SK-N-SH (cell line): ENCODE measurements at regions not wholly inside any gene's neighbourhood (a gene's known extent, or its start where the extent isn't known, plus 50 kb on each side); places are given as distances from the start of the nearest gene placed in this dataset.

ENCODE experiments used
- CTCF ChIA-PET: fragments of 300-600, 350-600 bp; formaldehyde crosslinking; extraction: SDS; loops from one replicate; lab custom pipeline; 2021; lab: Yijun Ruan, JAX
- POLR2A ChIA-PET: fragments of 350-600 bp; sonication (Branson Sonifier 250); formaldehyde crosslinking; extraction: SDS; loops from one replicate; lab custom pipeline; 2020; ENCODE audit warnings: antibody characterized with exemption, inconsistent platforms; lab: Yijun Ruan, JAX
- DNase-seq: peaks from one replicate; pipeline ENCODE4 v3.0.0; 2012
- H2AFZ ChIP-seq: fragments of 200-600 bp; sonication (generic); 2 replicates; pipeline ENCODE4 v1.8.1; 2016; ENCODE audit warnings: antibody characterized with exemption, mild to moderate bottlenecking, low read depth
- H3F3A ChIP-seq: fragments of 200-600 bp; sonication (generic); replicated peaks from 2 replicates; pipeline ENCODE3; 2016; ENCODE audit warnings: antibody characterized with exemption, mild to moderate bottlenecking; ENCODE audit not compliant: insufficient read depth
- H3K27ac ChIP-seq, 2 experiments: fragments of 200-500 bp in 1 of 2; fragments of 200-600 bp in 1 of 2; sonication (Bioruptor generic) in 1 of 2; sonication (generic), shearing (Covaris generic) in 1 of 2; 2 replicates each; pipeline versions ENCODE4 v1.5.1 to v1.6.1; 2014 to 2016; ENCODE audit warnings: low read depth in 2 of 2, inconsistent platforms in 1 of 2, low read length in 1 of 2, mild to moderate bottlenecking in 1 of 2, mixed read lengths in 1 of 2
- H3K27me3 ChIP-seq: fragments of 200-600 bp; sonication (generic), shearing (Covaris generic); 2 replicates; pipeline ENCODE4 v1.6.1; 2016; ENCODE audit warnings: mixed run types; ENCODE audit not compliant: insufficient read depth
- H3K36me3 ChIP-seq, 2 experiments: fragments of 200-500 bp in 1 of 2; fragments of 200-600 bp in 1 of 2; sonication (Bioruptor generic) in 1 of 2; sonication (generic) in 1 of 2; replicated peaks in 1 of 2; 2 replicates each; pipeline versions ENCODE3 to v1.5.1; 2014 to 2016; ENCODE audit warnings: low read length in 1 of 2, mild to moderate bottlenecking in 1 of 2; ENCODE audit not compliant: insufficient read depth in 2 of 2, control insufficient read depth in 1 of 2
- H3K4me1 ChIP-seq, 2 experiments: fragments of 200-500 bp in 1 of 2; fragments of 200-600 bp in 1 of 2; sonication (Bioruptor generic) in 1 of 2; sonication (generic), shearing (Covaris generic) in 1 of 2; 2 replicates each; pipeline versions ENCODE4 v1.5.1 to v1.6.1; 2014 to 2016; ENCODE audit warnings: low read depth in 1 of 2, low read length in 1 of 2, mixed run types in 1 of 2; ENCODE audit not compliant: insufficient read depth in 2 of 2, control insufficient read depth in 1 of 2
- H3K4me2 ChIP-seq: fragments of 200-600 bp; sonication (generic), shearing (Covaris generic); 2 replicates; pipeline ENCODE4 v1.6.1; 2017; ENCODE audit warnings: mixed run types
- H3K4me3 ChIP-seq, 2 experiments: fragments of 200-500 bp in 1 of 2; fragments of 200-600 bp in 1 of 2; sonication (Bioruptor generic) in 1 of 2; sonication (generic), shearing (Covaris generic) in 1 of 2; 2 replicates each; pipeline versions ENCODE4 v1.5.1 to v1.8.1; 2014 to 2016; ENCODE audit warnings: low read depth in 2 of 2, inconsistent platforms in 1 of 2, low read length in 1 of 2, mild to moderate bottlenecking in 1 of 2, mixed read lengths in 1 of 2, moderate library complexity in 1 of 2
- H3K79me2 ChIP-seq: fragments of 200-600 bp; sonication (generic); 2 replicates; pipeline ENCODE4 v1.8.1; 2017; ENCODE audit warnings: mild to moderate bottlenecking; ENCODE audit not compliant: insufficient read depth
- H3K9ac ChIP-seq: fragments of 200-600 bp; sonication (generic); 2 replicates; pipeline ENCODE4 v1.6.1; 2017; ENCODE audit warnings: mixed run types
- H3K9me2 ChIP-seq: fragments of 200-600 bp; sonication (generic); 2 replicates; pipeline ENCODE4 v1.6.1; 2017; ENCODE audit warnings: mixed run types
- H3K9me3 ChIP-seq: fragments of 200-600 bp; sonication (generic); 2 replicates; pipeline ENCODE4 v1.6.1; 2017; ENCODE audit warnings: mixed run types, mild to moderate bottlenecking, moderate library complexity
- H4K20me1 ChIP-seq: fragments of 200-600 bp; sonication (generic); 2 replicates; pipeline ENCODE4 v1.6.1; 2017; ENCODE audit warnings: mild to moderate bottlenecking, mixed run types; ENCODE audit not compliant: insufficient read depth
- CHD2 ChIP-seq: fragments of 150-350 bp; IDR thresholded peaks from 2 replicates; pipeline ENCODE4 v1.6.1; 2018; ENCODE audit warnings: low read length; ENCODE audit not compliant: partially characterized antibody
- ELF1 ChIP-seq: IDR thresholded peaks from 2 replicates; pipeline ENCODE4 v1.4.0; 2012
- EZH2phosphoT487 ChIP-seq: fragments of 200-600 bp; sonication (generic); IDR thresholded peaks from 2 replicates; pipeline ENCODE4 v1.6.1; 2017; ENCODE audit warnings: low read depth, mixed run types, mild to moderate bottlenecking, antibody characterized with exemption, moderate library complexity, borderline replicate concordance
- FOSL2 ChIP-seq: IDR thresholded peaks from 2 replicates; pipeline ENCODE4 v1.4.0; 2012; ENCODE audit warnings: low read depth, mild to moderate bottlenecking, moderate library complexity, borderline replicate concordance
- FOXJ3 ChIP-seq: sonication (generic); formaldehyde crosslinking; IDR thresholded peaks from 2 replicates; pipeline ENCODE4 v1.5.1; 2020; ENCODE audit warnings: mild to moderate bottlenecking, missing genetic modification reagents
- FOXM1 ChIP-seq: IDR thresholded peaks from 2 replicates; pipeline ENCODE4 v1.4.0; 2012; ENCODE audit warnings: low read depth, mild to moderate bottlenecking
- IRF3 ChIP-seq: fragments of 150-350 bp; IDR thresholded peaks from 2 replicates; pipeline ENCODE4 v1.6.1; 2016; ENCODE audit warnings: mild to moderate bottlenecking, low read depth, low read length
- JUND ChIP-seq: IDR thresholded peaks from 2 replicates; pipeline ENCODE4 v1.4.0; 2012
- MEF2A ChIP-seq: IDR thresholded peaks from 2 replicates; pipeline ENCODE4 v1.4.0; 2012; ENCODE audit warnings: low read depth, borderline replicate concordance
- MXI1 ChIP-seq: IDR thresholded peaks from 2 replicates; pipeline ENCODE4 v1.6.1; 2012; ENCODE audit warnings: mild to moderate bottlenecking, low read depth, low read length, improper control_type of control experiment
- PBX3 ChIP-seq: IDR thresholded peaks from 2 replicates; pipeline ENCODE4; 2012
- RCOR1 ChIP-seq: fragments of 150-350 bp; IDR thresholded peaks from 2 replicates; pipeline ENCODE4 v1.6.1; 2017; ENCODE audit warnings: antibody characterized with exemption, low read length
- RXRA ChIP-seq: IDR thresholded peaks from 2 replicates; pipeline ENCODE4 v1.4.0; 2012; ENCODE audit warnings: low read depth, mild to moderate bottlenecking, borderline replicate concordance
- SIN3A ChIP-seq: IDR thresholded peaks from 2 replicates; pipeline ENCODE4 v1.6.1; 2012; ENCODE audit warnings: low read depth, mild to moderate bottlenecking, low read length, moderate library complexity, borderline replicate concordance
- TCF12 ChIP-seq: IDR thresholded peaks from 2 replicates; pipeline ENCODE4 v1.4.0; 2012
- USF1 ChIP-seq: IDR thresholded peaks from 2 replicates; pipeline ENCODE4 v1.4.0; 2012; ENCODE audit warnings: low read depth, borderline replicate concordance
- WGBS: methylation state at CpG from one replicate; pipeline ENCODE4 v1.1.6; 2017; ENCODE audit warnings: low lambda C conversion rate; 5-methylcytosine and 5-hydroxymethylcytosine counted together
- TF ChIP-seq, protein P1 (sequence below): IDR thresholded peaks from 2 replicates; pipeline ENCODE4 v1.4.0; 2012; ENCODE audit warnings: low read depth
- TF ChIP-seq, protein P2 (sequence below): fragments of 150-350 bp; IDR thresholded peaks from 2 replicates; pipeline ENCODE4 v1.6.1; 2017; ENCODE audit warnings: antibody characterized with exemption, low read length, low read depth, borderline replicate concordance

- no peaks in the 10 kb centered on the region for H3K27me3 ChIP-seq
- no peak for DNase-seq
Observed at GRCh38 chr3:148186881-148187280, 510.8 kb upstream of the AGTR1 start.

GRCh38 chr3:148187296-148187695, 510.4 kb upstream of the AGTR1 start:
- Histone ChIP-seq H2AFZ (no peak overlapping the region), H3K9me3 (no peaks in the 10 kb centered on the region), H3K4me2 (no peak overlapping the region), H3K79me2 (no peaks in the 10 kb centered on the region), H3K36me3 (no peaks in the 10 kb centered on the region), H3K27me3 (no peaks in the 10 kb centered on the region), H3K9ac (no peak overlapping the region), H3K27ac (no peak overlapping the region), H3K4me1 (no peaks in the 10 kb centered on the region; a peak in 1 of 4 replicates), H3K9me2 (no peaks in the 10 kb centered on the region), H4K20me1 (no peaks in the 10 kb centered on the region), H3F3A (no peaks in the 10 kb centered on the region), H3K4me3 (no peak overlapping the region)
- ChIA-PET CTCF (no interaction called here), POLR2A (no interaction called here)
- no peak for DNase-seq
- TF ChIP-seq PBX3: no peak
- no peak for TF ChIP-seq JUND
- TF ChIP-seq FOXM1: no peak
- no peak for TF ChIP-seq USF1
- no peak for TF ChIP-seq RCOR1
- no peak for TF ChIP-seq FOSL2
- no peak for TF ChIP-seq RXRA
- TF ChIP-seq ELF1: no peak
- TF ChIP-seq SIN3A: no peak
- no peak for TF ChIP-seq MEF2A
- TF ChIP-seq MXI1: no peak
- TF ChIP-seq CHD2: no peak
- TF ChIP-seq EZH2phosphoT487: no peak

More at GRCh38 chr3:148186881-148187280, 510.8 kb upstream of the AGTR1 start:
- no peaks in the 10 kb centered on the region; a peak in 1 of 4 replicates for H3K4me1 ChIP-seq
- ChIA-PET CTCF (no interaction called here), POLR2A (no interaction called here)
- no peak overlapping the region for H3K27ac ChIP-seq
- H4K20me1 ChIP-seq: no peaks in the 10 kb centered on the region
- H3K9me3 ChIP-seq: no peaks in the 10 kb centered on the region
- WGBS: 47% methylated on average over 2 of the region's 2 CpGs
- no peaks in the 10 kb centered on the region for H3F3A ChIP-seq
- no peak overlapping the region for H2AFZ ChIP-seq
- no peak overlapping the region for H3K9ac ChIP-seq
- H3K4me3 ChIP-seq: no peak overlapping the region
- H3K36me3 ChIP-seq: no peaks in the 10 kb centered on the region
- H3K9me2 ChIP-seq: no peaks in the 10 kb centered on the region
- H3K79me2 ChIP-seq: no peaks in the 10 kb centered on the region
- TF ChIP-seq FOSL2 (no peak), PBX3 (no peak), TCF12 (no peak), RXRA (no peak), FOXJ3 (CRISPR knock-in tag) (no peak), IRF3 (no peak), ELF1 (no peak), USF1 (no peak)
- TF ChIP-seq, protein P1, sequence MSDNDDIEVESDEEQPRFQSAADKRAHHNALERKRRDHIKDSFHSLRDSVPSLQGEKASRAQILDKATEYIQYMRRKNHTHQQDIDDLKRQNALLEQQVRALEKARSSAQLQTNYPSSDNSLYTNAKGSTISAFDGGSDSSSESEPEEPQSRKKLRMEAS: no peak
- TF ChIP-seq, protein P2, sequence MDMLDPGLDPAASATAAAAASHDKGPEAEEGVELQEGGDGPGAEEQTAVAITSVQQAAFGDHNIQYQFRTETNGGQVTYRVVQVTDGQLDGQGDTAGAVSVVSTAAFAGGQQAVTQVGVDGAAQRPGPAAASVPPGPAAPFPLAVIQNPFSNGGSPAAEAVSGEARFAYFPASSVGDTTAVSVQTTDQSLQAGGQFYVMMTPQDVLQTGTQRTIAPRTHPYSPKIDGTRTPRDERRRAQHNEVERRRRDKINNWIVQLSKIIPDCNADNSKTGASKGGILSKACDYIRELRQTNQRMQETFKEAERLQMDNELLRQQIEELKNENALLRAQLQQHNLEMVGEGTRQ: no peak
- H3K4me2 ChIP-seq: no peak overlapping the region
